B cell (primary cell): ENCODE measurements at regions not wholly inside any gene's neighbourhood (a gene's known extent, or its start where the extent isn't known, plus 50 kb on each side); places are given as distances from the start of the nearest gene placed in this dataset.

ENCODE experiments used
- CTCF ChIP-seq: fragments of 200-600 bp; IDR thresholded peaks from one replicate; pipeline ENCODE4 v1.8.0; 2022; ENCODE audit warnings: antibody characterized with exemption, mild to moderate bottlenecking
- EZH2 ChIP-seq: IDR thresholded peaks from 2 replicates; pipeline ENCODE4 v1.6.1; 2012; ENCODE audit warnings: borderline replicate concordance, low read depth, mild to moderate bottlenecking, moderate library complexity, low read length; ENCODE audit not compliant: insufficient read depth, poor library complexity, severe bottlenecking

GRCh38 chr11:111105566-111105965 lies 140.0 kb upstream of the POU2AF2 start:
- TF ChIP-seq CTCF (no peak), EZH2 (no peak)
